C4-2B (cell line): ENCODE measurements at regions not wholly inside any gene's neighbourhood (a gene's known extent, or its start where the extent isn't known, plus 50 kb on each side); places are given as distances from the start of the nearest gene placed in this dataset.

Experiments used
- ZFX ChIP-seq: fragments of 450-650 bp; IDR thresholded peaks from 2 replicates; pipeline ENCODE4 v1.6.1; 2017
- TF ChIP-seq, protein P1 (sequence below): fragments of 450-650 bp; conservative IDR thresholded peaks from 2 replicates; pipeline ENCODE4 v1.5.1; 2017; ENCODE audit warnings: mild to moderate bottlenecking

DNA sequence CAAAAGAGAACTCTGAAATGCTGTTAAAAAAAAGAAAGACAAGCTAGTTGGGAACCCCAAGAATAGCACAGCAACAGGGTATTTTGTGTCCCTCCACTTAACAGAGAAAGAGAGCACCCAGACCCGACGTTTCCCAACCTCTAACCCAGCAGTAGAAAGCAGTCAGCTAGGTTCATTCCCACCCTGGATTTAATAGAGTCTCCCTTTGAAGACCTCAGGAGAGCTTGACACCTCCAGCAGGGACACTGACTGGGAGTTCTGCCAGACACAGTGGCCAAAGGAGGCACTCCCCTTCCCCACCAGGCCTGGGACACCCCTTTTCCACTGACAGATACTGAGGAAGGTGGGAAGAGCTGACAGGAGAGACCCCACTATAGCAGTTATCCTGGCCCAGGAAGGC is 337.5 kb upstream of the MSX2 start:
- TF ChIP-seq, protein P1, sequence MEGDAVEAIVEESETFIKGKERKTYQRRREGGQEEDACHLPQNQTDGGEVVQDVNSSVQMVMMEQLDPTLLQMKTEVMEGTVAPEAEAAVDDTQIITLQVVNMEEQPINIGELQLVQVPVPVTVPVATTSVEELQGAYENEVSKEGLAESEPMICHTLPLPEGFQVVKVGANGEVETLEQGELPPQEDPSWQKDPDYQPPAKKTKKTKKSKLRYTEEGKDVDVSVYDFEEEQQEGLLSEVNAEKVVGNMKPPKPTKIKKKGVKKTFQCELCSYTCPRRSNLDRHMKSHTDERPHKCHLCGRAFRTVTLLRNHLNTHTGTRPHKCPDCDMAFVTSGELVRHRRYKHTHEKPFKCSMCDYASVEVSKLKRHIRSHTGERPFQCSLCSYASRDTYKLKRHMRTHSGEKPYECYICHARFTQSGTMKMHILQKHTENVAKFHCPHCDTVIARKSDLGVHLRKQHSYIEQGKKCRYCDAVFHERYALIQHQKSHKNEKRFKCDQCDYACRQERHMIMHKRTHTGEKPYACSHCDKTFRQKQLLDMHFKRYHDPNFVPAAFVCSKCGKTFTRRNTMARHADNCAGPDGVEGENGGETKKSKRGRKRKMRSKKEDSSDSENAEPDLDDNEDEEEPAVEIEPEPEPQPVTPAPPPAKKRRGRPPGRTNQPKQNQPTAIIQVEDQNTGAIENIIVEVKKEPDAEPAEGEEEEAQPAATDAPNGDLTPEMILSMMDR = no peak
- TF ChIP-seq ZFX = no peak
